ENCODE measurements at regions not wholly inside any gene's neighbourhood (a gene's known extent, or its start where the extent isn't known, plus 50 kb on each side); places are given as distances from the start of the nearest gene placed in this dataset.

DNA sequence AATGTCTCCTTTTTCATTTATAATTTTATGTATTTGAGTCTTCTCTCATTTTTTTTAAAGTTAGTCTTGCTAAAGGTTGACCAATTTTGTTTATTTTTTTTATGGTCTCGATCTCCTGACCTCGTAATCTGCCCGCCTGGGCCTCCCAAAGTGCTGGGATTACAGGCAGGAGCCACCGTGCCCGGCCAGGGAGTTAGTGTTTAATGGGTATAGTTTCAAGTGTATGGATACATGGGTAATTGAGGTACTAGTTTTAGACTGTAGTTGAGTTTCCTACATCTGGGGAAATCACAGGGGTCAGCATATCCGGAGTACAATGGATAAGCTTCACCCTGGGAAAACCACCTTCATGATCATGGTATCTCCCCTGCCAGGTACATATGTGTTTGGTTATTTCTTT lies 267.3 kb upstream of the KCND2 start:
- TF ChIP-seq, protein P1, sequence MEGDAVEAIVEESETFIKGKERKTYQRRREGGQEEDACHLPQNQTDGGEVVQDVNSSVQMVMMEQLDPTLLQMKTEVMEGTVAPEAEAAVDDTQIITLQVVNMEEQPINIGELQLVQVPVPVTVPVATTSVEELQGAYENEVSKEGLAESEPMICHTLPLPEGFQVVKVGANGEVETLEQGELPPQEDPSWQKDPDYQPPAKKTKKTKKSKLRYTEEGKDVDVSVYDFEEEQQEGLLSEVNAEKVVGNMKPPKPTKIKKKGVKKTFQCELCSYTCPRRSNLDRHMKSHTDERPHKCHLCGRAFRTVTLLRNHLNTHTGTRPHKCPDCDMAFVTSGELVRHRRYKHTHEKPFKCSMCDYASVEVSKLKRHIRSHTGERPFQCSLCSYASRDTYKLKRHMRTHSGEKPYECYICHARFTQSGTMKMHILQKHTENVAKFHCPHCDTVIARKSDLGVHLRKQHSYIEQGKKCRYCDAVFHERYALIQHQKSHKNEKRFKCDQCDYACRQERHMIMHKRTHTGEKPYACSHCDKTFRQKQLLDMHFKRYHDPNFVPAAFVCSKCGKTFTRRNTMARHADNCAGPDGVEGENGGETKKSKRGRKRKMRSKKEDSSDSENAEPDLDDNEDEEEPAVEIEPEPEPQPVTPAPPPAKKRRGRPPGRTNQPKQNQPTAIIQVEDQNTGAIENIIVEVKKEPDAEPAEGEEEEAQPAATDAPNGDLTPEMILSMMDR (IDR thresholded peaks at IDR 0.05; ENCODE audit: insufficient read depth, low read depth, low read length) = no peak
- TF ChIP-seq EZH2 (IDR thresholded peaks at IDR 0.05; ENCODE audit: insufficient read depth, low read length) = no peak

Data from astrocyte (in vitro differentiated cells and primary cell).